Cardiac muscle cell (in vitro differentiated cells and primary cell): ENCODE measurements at regions not wholly inside any gene's neighbourhood (a gene's known extent, or its start where the extent isn't known, plus 50 kb on each side); places are given as distances from the start of the nearest gene placed in this dataset.
A peak's percentile ranks its signal among the peaks of the same experiment; 100 is the strongest.

Experiments used
- DNase-seq, 2 donors: peaks; one replicate each; pipeline versions ENCODE4 v3.0.0 to v3.0.0-alpha.2; 2010 to 2017; ENCODE audit warnings: low read depth in 1 of 2, low spot score in 1 of 2
- H3K27ac ChIP-seq: fragments of 200-600 bp; sonication (generic); 2 replicates; pipeline ENCODE4 v1.5.1; 2016
- H3K27me3 ChIP-seq: fragments of 200-600 bp; sonication (generic); 2 replicates; pipeline ENCODE4 v1.6.0; 2016; ENCODE audit warnings: control low read depth
- H3K36me3 ChIP-seq: fragments of 200-600 bp; sonication (generic); 2 replicates; pipeline ENCODE4 v1.5.1; 2016; ENCODE audit warnings: control low read depth
- H3K4me1 ChIP-seq: fragments of 200-600 bp; sonication (generic); 2 replicates; pipeline ENCODE4 v1.8.1; 2017; ENCODE audit warnings: low read depth, mild to moderate bottlenecking, mixed run types
- H3K4me3 ChIP-seq: fragments of 200-600 bp; sonication (generic); 2 replicates; pipeline ENCODE4 v1.5.1; 2016; ENCODE audit warnings: mild to moderate bottlenecking
- H3K9me3 ChIP-seq: fragments of 200-600 bp; sonication (generic); 2 replicates; pipeline ENCODE4 v1.5.1; 2017; ENCODE audit warnings: low read depth, mild to moderate bottlenecking, control low read depth
- CTCF ChIP-seq: IDR thresholded peaks from 2 replicates; pipeline ENCODE4 v1.5.1; 2012; ENCODE audit warnings: low read depth, mild to moderate bottlenecking, low read length

- Histone ChIP-seq H3K9me3 (no peaks in the 10 kb centered on the region), H3K4me1 (no peaks in the 10 kb centered on the region), H3K36me3 (no peaks in the 10 kb centered on the region), H3K4me3 (no peak overlapping the region), H3K27ac (no peak overlapping the region), H3K27me3 (no peaks in the 10 kb centered on the region)
- no peak for TF ChIP-seq CTCF
- DNase-seq = no peak
Observed at GRCh38 chr9:2453106-2453505, 168.5 kb upstream of the VLDLR start.

- H3K27ac ChIP-seq = no peak overlapping the region
- DNase-seq = no peak
- H3K4me3 ChIP-seq = no peak overlapping the region
- H3K9me3 ChIP-seq = no peaks in the 10 kb centered on the region
- H3K27me3 ChIP-seq = no peaks in the 10 kb centered on the region
- no peaks in the 10 kb centered on the region for H3K36me3 ChIP-seq
- no peaks in the 10 kb centered on the region for H3K4me1 ChIP-seq
- TF ChIP-seq CTCF = no peak
Observed at GRCh38 chr9:2453701-2454100, 167.9 kb upstream of the VLDLR start.

GRCh38 chr9:2459756-2460155 lies 161.8 kb upstream of the VLDLR start:
- H3K27ac ChIP-seq = no peak overlapping the region
- H3K4me1 ChIP-seq = no peaks in the 10 kb centered on the region
- DNase-seq = no peak
- H3K36me3 ChIP-seq = no peaks in the 10 kb centered on the region
- TF ChIP-seq CTCF = no peak
- no peak overlapping the region for H3K4me3 ChIP-seq
- H3K27me3 ChIP-seq = no peaks in the 10 kb centered on the region
- no peaks in the 10 kb centered on the region for H3K9me3 ChIP-seq

- Histone ChIP-seq H3K36me3 (no peaks in the 10 kb centered on the region), H3K4me3 (no peak overlapping the region), H3K27ac (no peak overlapping the region), H3K9me3 (no peaks in the 10 kb centered on the region), H3K27me3 (no peaks in the 10 kb centered on the region), H3K4me1 (peaks cover 10% of the 10 kb centered on the region)
- DNase-seq = peak in 1 of 2 donors; percentile 43
- TF ChIP-seq CTCF = no peak
Observed at GRCh38 chr9:2461892-2462291, 159.7 kb upstream of the VLDLR start.

GRCh38 chr9:2464624-2465023 lies 157.0 kb upstream of the VLDLR start:
- DNase-seq = no peak
- Histone ChIP-seq H3K9me3 (no peaks in the 10 kb centered on the region), H3K36me3 (no peaks in the 10 kb centered on the region), H3K27ac (no peak overlapping the region), H3K27me3 (no peaks in the 10 kb centered on the region), H3K4me1 (peaks cover 13% of the 10 kb centered on the region), H3K4me3 (no peak overlapping the region)
- no peak for TF ChIP-seq CTCF

- Histone ChIP-seq H3K9me3 (no peaks in the 10 kb centered on the region), H3K4me3 (no peak overlapping the region), H3K27ac (peak overlapping the region; percentile 68), H3K36me3 (no peaks in the 10 kb centered on the region), H3K4me1 (peaks cover 17% of the 10 kb centered on the region), H3K27me3 (no peaks in the 10 kb centered on the region)
- DNase-seq = no peak
- TF ChIP-seq CTCF = no peak
Observed at GRCh38 chr9:2465516-2465915, 156.1 kb upstream of the VLDLR start.
